ENCODE measurements at regions not wholly inside any gene's neighbourhood (a gene's known extent, or its start where the extent isn't known, plus 50 kb on each side); places are given as distances from the start of the nearest gene placed in this dataset.
"Not testable (repeated sequence)": the region's sequence is repeated elsewhere in the genome, so short reads cannot be mapped to it uniquely, and the experiment has no call there.

DNA sequence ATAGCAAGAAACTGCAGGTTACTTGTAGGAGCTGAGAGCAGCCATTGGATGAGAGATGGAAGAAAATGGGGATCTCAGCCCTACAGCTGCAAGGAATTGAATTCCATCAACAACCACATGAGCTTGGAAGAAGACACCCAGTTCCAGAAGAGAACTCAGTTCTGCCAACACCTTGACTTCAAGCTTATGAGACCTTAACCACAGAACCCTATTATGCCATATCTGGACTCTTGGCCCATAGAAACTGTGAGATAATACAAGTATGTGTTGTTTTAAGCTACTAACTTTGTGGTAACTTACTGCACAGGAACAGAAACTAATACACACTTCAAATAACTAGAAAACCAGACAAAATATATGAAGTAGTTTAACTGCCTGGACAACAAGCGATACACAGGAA, 212.4 kb upstream of the CACNA2D1 start:
- no peak overlapping the region for H3K9ac ChIP-seq (ENCODE audit: insufficient read depth, low read length, poor library complexity, severe bottlenecking)
- no CpG with 5 or more reads among the region's 1 CpG for WGBS (ENCODE audit: insufficient coverage)
- H3K4me3 ChIP-seq (replicated peaks in 1 of 3; ENCODE audit: low read depth in 2 of 3, low read length in 3 of 3), result no peak overlapping the region
- H2AFZ ChIP-seq (ENCODE audit: insufficient read depth, low read depth, low read length, poor library complexity, severe bottlenecking), result no peak overlapping the region
- Mint-ChIP-seq H3K27me3 (ENCODE audit: low read depth in 3 of 3) (no peaks in the 10 kb centered on the region), H3K27ac (no peak overlapping the region), H3K36me3 (no peaks in the 10 kb centered on the region), H3K9me3 (peaks cover 8 to 16% (median 14%) of the 10 kb centered on the region in 7 donors), H3K4me3 (no peak overlapping the region), H3K4me1 (no peaks in the 10 kb centered on the region)
- H4K20me1 ChIP-seq (ENCODE audit: insufficient read depth, low read length), result no peaks in the 10 kb centered on the region
- no peak for TF ChIP-seq CTCF (IDR thresholded peaks at IDR 0.05)
- H3K4me1 ChIP-seq (ENCODE audit: control insufficient read depth in 1 of 2, insufficient read depth in 2 of 2, low read length in 2 of 2), result no peaks in the 10 kb centered on the region
- intact Hi-C loops (cut with micrococcal nuclease), result no loop called here
- no peak overlapping the region for H3K4me2 ChIP-seq (replicated peaks; ENCODE audit: extremely low read depth, low read length, poor library complexity, severe bottlenecking)
- H3K27me3 ChIP-seq (ENCODE audit: control insufficient read depth in 2 of 2, insufficient read depth in 2 of 2, low read length in 2 of 2), result no peaks in the 10 kb centered on the region
- DNase-seq, result no peak
- no peaks in the 10 kb centered on the region for H3K36me3 ChIP-seq (replicated peaks in 1 of 2; ENCODE audit: control insufficient read depth in 1 of 2, insufficient read depth in 2 of 2, low read length in 2 of 2)
- peaks cover 0 to 7% of the 10 kb centered on the region in 2 donors for H3K9me3 ChIP-seq (replicated peaks in 1 of 2; ENCODE audit: control insufficient read depth in 1 of 2, insufficient read depth in 1 of 2, low read length in 2 of 2)
- H3K27ac ChIP-seq (ENCODE audit: low read depth in 1 of 2, low read length in 2 of 2), result no peak overlapping the region
- no peaks in the 10 kb centered on the region for H3K79me2 ChIP-seq (ENCODE audit: insufficient read depth, low read length)

- H3K27ac ChIP-seq (ENCODE audit: low read depth in 1 of 2, low read length in 2 of 2); H3K36me3 Mint-ChIP-seq; H3K27ac Mint-ChIP-seq; H3K27me3 ChIP-seq (ENCODE audit: control insufficient read depth in 2 of 2, insufficient read depth in 2 of 2, low read length in 2 of 2); H3K4me1 ChIP-seq (ENCODE audit: control insufficient read depth in 1 of 2, insufficient read depth in 2 of 2, low read length in 2 of 2); intact Hi-C loops (cut with micrococcal nuclease); H3K4me2 ChIP-seq (replicated peaks; ENCODE audit: extremely low read depth, low read length, poor library complexity, severe bottlenecking); H2AFZ ChIP-seq (ENCODE audit: insufficient read depth, low read depth, low read length, poor library complexity, severe bottlenecking); H3K4me1 Mint-ChIP-seq; H3K27me3 Mint-ChIP-seq (ENCODE audit: low read depth in 3 of 3); H4K20me1 ChIP-seq (ENCODE audit: insufficient read depth, low read length); H3K9ac ChIP-seq (ENCODE audit: insufficient read depth, low read length, poor library complexity, severe bottlenecking); H3K4me3 ChIP-seq (replicated peaks in 1 of 3; ENCODE audit: low read depth in 2 of 3, low read length in 3 of 3); H3K79me2 ChIP-seq (ENCODE audit: insufficient read depth, low read length); DNase-seq; H3K4me3 Mint-ChIP-seq; H3K36me3 ChIP-seq (replicated peaks in 1 of 2; ENCODE audit: control insufficient read depth in 1 of 2, insufficient read depth in 2 of 2, low read length in 2 of 2): not testable (repeated sequence)
- peaks cover 7 to 19% (median 14%) of the 10 kb centered on the region in 7 donors for H3K9me3 Mint-ChIP-seq
- H3K9me3 ChIP-seq (replicated peaks in 1 of 2; ENCODE audit: control insufficient read depth in 1 of 2, insufficient read depth in 1 of 2, low read length in 2 of 2), result peaks cover 7 to 10% of the 10 kb centered on the region in 2 donors
- WGBS (ENCODE audit: insufficient coverage), result 94% methylated on average over 8 of the region's 10 CpGs
These were observed 206.5 kb upstream of the CACNA2D1 start for GRCh38 chr7:82650095-82650494.
